ENCODE measurements at regions not wholly inside any gene's neighbourhood (a gene's known extent, or its start where the extent isn't known, plus 50 kb on each side); places are given as distances from the start of the nearest gene placed in this dataset.

- no peak for DNase-seq (ENCODE audit: low read depth)
Measured at GRCh38 chr10:113412161-113412560, 140.7 kb upstream of the HABP2 start.

GRCh38 chr10:113414543-113414942 is 138.3 kb upstream of the HABP2 start:
- no peak for DNase-seq (ENCODE audit: low read depth)

GRCh38 chr10:113415246-113415645 is 137.6 kb upstream of the HABP2 start:
- DNase-seq (ENCODE audit: low read depth): no peak

- DNase-seq (ENCODE audit: low read depth): no peak
Measured at GRCh38 chr10:113420057-113420732, 132.7 kb upstream of the HABP2 start.

GRCh38 chr10:113420733-113421675 is 131.8 kb upstream of the HABP2 start:
- no peak for DNase-seq (ENCODE audit: low read depth)

- DNase-seq (ENCODE audit: low read depth): no peak
Measured at GRCh38 chr10:113422371-113422770, 130.5 kb upstream of the HABP2 start.

- DNase-seq (ENCODE audit: low read depth): peak; percentile 93
Measured at GRCh38 chr10:113423981-113424721, 128.7 kb upstream of the HABP2 start.

- no peak for DNase-seq (ENCODE audit: low read depth)
Measured at GRCh38 chr10:113425008-113425407, 127.8 kb upstream of the HABP2 start.

- peak; percentile 73 for DNase-seq (ENCODE audit: low read depth)
Measured at GRCh38 chr10:113425541-113425951, 127.3 kb upstream of the HABP2 start.

GRCh38 chr10:113426181-113426877 is 126.5 kb upstream of the HABP2 start:
- no peak for DNase-seq (ENCODE audit: low read depth)

- DNase-seq (ENCODE audit: low read depth): no peak
Measured at GRCh38 chr10:113427236-113427735, 125.6 kb upstream of the HABP2 start.

GRCh38 chr10:113427811-113428558 is 124.9 kb upstream of the HABP2 start:
- DNase-seq (ENCODE audit: low read depth): no peak

GRCh38 chr10:113430634-113431397 is 122.0 kb upstream of the HABP2 start:
- DNase-seq (ENCODE audit: low read depth): no peak

GRCh38 chr10:113431398-113432160 is 121.3 kb upstream of the HABP2 start:
- DNase-seq (ENCODE audit: low read depth): peak; percentile 93

GRCh38 chr10:113433711-113434110 is 119.1 kb upstream of the HABP2 start:
- no peak for DNase-seq (ENCODE audit: low read depth)

GRCh38 chr10:113434315-113434714 is 118.5 kb upstream of the HABP2 start:
- DNase-seq (ENCODE audit: low read depth): no peak

GRCh38 chr10:113434950-113435349 is 117.9 kb upstream of the HABP2 start:
- no peak for DNase-seq (ENCODE audit: low read depth)

- no peak for DNase-seq (ENCODE audit: low read depth)
Measured at GRCh38 chr10:113435881-113436280, 117.0 kb upstream of the HABP2 start.

GRCh38 chr10:113436851-113437250 is 116.0 kb upstream of the HABP2 start:
- no peak for DNase-seq (ENCODE audit: low read depth)
